HG02623 (cell line): ENCODE measurements at regions not wholly inside any gene's neighbourhood (a gene's known extent, or its start where the extent isn't known, plus 50 kb on each side); places are given as distances from the start of the nearest gene placed in this dataset.

ENCODE experiments used
- ATAC-seq: cut with Tn5 transposase; IDR thresholded peaks from one replicate; pipeline ENCODE4 v1.9.1; 2021; ENCODE audit warnings: moderate library complexity; ENCODE audit not compliant: unreplicated experiment

DNA sequence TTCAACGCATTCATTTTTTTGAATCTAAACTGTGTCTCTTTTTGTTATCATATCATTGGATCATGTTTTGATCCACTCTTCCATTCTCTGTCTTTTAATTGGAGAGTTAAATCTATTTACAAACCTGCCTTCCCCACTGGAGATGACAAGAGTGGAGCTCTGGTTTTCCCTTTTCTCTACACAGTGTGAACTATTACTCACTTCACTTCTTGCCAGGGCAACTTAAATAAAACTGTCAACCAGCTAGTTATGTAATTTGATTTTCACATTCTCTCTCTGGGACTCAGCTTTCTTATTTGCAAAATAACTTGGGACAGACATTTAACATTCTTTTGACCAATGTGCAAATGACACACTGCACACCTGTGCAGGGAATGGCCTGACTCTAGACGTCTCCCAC lies 230.8 kb upstream of the CST7 start:
- ATAC-seq = no peak

GRCh38 chr20:24718696-24719095 lies 230.4 kb upstream of the CST7 start:
- no peak for ATAC-seq

GRCh38 chr20:24720957-24721356 lies 228.1 kb upstream of the CST7 start:
- ATAC-seq = no peak

DNA sequence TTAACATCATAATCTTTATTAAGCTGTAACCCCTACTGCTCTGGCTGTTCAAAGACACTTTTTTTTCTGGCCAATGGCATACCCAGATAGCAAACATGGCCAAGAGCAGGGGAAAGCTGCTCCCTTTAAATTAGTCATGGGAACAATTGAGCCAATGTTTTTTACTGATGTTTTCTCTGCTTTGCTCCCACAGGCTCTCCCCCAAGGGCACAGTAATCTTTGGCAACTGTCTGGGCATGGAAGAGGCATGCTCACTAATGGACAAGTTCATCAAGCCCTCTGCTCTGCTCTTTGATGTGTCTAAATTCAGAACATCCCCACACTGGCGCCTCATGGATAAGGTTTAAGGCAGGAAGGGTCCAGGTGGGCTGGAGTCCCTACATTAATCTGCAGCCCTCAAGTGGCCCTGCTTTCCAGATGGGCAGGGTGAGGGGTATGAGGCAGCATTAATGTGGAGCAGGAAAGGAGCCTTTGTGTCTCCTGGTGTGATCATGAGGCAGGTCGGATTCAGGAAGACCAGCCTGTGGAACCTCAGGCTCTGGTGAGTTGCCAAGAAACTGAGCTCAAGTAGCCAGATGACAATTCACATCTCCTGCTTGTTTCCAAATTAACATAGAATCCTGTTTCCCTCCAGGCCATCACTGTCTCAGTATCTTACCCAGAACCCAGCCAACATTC lies 227.0 kb upstream of the CST7 start:
- no peak for ATAC-seq

DNA sequence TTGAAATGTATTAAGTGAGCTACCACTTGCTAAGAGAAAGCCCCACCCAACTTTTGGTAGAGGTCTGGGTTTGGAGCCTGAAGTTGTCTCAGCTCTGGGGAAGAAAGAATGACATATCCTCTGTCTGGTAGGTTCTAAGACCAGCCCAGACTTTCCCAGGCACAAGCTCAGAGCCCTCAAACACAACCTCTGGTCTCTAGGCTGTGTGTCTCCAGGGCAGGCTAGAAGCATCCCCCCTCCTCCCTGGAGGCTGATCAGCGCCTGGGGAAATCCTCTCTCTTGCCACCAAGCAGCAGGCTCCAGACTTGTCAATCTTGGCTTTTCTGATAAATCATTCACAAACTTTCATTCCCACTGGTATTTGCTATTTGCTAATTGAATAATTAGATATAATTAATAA lies 226.5 kb upstream of the CST7 start:
- no peak for ATAC-seq

- ATAC-seq = no peak
Measured at GRCh38 chr20:24723186-24723585, 225.9 kb upstream of the CST7 start.

DNA sequence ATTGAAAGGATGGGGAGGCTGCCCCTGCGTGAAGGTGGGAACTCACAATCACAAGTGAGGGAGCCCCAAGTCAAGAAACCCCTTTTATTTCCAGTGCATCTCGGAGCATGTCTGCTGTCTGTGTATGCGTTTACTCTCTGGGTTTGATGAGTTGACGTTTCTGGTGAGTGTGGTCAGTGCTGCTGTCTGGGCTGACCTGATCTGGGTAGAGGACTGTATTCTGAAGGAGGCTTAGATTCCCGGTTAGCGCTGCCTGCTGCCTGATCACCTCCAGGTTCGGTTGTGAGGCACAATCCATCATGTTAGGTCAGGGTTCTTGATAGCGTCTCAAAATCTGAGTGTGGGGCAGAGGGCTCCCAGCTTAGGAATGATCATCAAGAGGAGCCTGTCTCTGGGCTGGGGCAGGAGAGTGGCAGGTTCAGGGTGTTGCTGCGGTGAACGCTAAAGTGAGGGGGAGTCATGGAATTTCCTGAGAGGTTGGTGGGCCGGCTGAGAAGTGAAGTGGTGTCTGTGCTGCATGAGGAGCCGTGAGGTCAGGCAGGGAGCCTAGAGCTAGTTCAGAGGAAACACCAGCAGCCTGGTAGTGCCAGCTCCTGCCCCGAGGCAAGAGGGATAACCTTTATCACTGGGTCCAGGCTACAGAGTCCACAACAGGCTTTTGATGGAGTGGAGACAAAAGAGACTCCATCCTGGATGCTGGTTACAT lies 225.3 kb upstream of the CST7 start:
- no peak for ATAC-seq

DNA sequence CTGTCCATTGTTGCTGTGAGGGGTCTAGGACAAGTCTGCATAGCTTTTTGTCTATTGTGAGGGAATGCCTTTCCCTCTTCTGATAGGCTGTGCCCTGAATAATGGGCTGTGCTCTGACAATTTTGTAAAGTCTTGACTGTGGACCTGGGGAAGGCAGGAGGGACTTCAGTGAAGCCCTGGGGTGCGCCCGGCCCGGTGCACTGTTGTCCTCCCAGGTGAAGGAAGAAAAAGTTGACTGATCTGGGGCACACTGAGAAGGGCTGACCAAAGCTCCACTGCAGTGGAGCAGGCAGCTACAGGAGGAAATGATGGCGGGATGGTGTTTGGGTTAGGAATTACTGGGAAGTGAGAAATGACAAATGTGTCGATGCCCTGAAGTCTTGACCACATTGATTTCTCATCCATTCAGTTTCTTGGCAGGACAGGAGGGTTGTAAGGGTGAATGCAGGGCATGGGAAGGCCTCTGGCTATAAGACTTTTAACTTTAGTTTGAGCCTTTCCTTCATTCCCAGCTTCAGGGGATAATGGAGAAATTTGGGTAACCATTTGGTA lies 224.0 kb upstream of the CST7 start:
- ATAC-seq = no peak

DNA sequence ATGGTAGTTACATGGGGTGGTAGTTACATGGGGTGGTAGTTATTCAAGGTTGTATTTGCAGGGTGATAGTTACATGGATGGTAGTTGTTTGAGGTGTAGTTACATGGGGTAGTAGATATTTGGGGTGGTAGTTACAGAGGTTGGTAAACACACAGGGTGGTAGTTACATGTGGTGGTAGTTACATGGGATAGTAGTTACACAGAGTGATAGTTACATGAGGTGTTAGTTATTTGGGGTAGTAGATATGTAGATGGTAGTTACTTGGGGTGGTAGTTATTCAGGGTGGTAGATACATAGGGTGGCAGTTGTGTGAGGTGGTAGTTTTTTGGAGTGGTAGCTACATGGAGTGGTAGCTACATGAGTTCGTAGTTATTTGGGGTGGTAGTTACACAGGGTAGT lies 221.3 kb upstream of the CST7 start:
- no peak for ATAC-seq

DNA sequence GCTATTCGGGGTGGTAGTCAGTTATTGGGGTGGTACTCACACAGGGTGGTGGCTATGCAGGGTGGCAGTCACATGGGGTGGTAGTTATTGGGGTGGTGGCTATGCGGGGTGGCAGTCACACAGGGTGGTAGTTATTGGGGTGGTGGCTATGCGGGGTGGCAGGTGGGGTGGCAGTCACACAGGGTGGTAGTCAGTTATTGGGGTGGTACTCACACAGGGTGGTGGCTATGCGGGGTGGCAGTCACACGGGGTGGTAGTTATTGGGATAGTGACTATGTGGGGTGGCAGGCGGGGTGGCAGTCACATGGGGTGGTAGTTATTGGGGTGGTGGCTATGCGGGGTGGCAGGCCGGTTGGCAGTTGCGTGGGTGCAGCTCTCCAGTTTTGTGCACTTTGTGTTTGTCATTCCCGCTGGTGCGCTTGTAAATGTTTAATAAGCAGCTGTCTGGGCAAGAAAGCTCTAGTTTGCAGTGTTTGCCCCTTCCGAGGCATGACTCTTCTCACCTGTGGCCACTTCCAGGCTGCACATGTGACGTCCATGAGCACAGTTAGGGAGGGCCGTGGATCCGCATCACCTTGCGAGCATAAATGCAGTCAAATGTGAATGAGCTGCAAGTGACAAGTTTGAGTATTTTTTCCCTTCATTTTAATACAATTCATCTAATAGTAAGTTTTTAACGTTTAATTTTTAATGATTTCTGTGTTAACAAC lies 219.0 kb upstream of the CST7 start:
- ATAC-seq = no peak

DNA sequence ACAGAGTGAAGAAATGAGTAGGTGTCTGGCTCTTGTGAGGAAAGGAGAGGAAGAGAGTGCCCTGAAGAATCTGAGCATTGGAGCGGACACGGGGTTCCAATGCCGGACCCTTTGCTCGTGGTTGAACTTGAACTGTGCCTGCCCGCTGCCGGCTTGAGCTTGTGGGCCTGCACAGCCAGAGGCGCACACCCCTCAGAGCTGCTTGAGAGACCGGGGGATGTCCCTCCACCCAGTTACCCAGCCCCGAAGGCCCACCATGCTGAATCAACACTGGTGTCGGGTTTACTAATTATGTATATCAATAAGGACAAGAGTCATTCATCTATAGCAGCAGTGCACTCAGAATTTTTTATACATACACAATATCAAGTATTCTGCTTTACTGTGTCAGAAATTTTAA lies 218.3 kb upstream of the CST7 start:
- no peak for ATAC-seq

GRCh38 chr20:24731312-24731711 lies 217.8 kb upstream of the CST7 start:
- ATAC-seq = no peak

GRCh38 chr20:24732076-24732475 lies 217.0 kb upstream of the CST7 start:
- ATAC-seq = no peak

DNA sequence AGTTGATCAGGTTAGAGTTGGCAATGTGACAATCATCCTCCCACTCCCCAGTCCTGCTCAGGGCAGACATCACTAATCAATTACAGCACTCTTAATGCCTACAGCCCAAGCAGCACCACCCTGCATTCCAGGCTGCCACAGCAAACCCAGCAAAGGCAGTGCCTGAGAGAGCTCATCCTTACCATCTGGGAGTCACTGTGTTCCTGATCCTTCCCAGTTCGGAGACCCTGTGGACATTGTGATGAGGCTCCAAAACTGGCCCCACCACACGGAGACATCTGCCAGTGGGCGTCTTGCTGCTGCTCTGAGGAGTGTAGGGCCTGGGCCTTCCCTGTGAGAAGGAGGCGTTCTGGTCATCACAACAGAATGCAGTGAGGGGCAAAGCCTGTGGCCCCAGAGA lies 216.5 kb upstream of the CST7 start:
- no peak for ATAC-seq

DNA sequence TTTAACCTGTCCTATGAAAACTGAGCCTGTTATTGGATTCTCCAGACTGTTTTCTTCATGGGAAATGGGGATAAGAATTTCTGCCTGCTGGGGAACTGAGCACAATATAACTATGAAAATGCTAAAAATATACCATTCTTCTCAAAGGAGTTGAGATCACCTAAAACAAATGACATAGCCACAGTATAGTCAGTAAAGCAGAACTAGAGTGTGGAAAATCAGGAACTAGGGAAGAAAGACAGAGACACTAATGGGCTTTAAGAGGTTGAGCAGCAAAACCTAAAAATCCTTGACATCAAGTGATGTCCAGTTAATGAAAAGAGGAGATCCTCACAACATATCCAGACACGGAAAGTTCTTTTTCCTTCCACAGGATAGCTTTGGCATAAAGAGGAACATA lies 215.7 kb upstream of the CST7 start:
- ATAC-seq = no peak

DNA sequence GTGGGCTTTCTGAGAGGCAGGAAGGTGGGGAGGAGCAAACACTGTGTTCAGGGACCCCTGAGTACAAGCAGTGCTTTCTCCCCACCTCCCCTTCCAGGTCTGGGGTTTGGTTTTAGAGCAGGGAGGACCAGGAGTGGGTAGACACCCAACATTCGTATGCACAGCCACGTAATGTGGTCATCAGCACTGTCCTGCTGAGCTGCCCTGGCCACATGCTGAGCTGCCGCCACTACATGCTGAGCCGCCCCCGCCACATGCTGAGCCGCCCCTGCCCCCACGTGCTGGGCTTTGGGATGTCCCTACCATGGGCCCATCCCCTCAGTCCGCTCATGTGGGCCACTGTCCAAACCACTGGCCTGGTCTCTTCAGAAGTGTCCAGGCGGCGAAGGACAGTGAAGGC lies 214.9 kb upstream of the CST7 start:
- ATAC-seq = no peak

DNA sequence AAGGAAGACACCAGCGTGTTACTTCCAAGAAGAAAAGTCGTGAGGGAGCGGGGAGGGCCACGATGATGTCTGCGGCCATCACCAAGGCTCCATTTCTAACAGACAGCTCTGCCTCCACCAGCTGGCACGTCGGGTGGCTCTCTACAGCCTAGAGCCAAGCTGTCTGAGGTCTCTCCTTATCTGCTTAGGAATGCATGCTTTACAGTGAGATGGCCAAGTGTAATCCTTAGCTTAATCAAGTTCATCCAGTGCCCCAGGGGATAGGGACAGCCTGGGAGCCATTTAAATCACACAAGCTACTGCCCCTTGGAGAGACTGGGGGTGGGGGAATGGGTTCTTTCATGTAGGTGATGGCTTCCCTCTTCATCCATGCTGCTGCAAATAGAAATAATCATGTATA lies 213.8 kb upstream of the CST7 start:
- no peak for ATAC-seq

- no peak for ATAC-seq
Measured at GRCh38 chr20:24736131-24736843, 212.8 kb upstream of the CST7 start.

DNA sequence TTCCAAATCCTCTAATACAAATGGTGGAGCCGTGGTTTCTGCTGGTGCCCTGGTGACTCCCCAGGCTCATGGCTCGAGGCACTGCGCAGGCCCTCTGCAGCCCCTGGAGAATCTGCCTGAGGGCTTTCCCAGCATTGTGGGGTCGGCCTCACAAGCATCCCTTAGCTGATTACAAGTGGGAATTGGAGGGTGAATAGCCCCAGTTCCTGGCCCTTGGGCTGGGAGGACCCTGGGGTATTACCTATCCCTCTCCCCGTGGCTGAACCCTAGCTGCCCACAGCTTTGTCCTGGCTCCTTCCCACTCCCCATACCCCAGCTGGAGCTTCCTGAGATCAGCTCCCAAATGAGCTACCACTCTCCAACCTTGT lies 212.2 kb upstream of the CST7 start:
- no peak for ATAC-seq

DNA sequence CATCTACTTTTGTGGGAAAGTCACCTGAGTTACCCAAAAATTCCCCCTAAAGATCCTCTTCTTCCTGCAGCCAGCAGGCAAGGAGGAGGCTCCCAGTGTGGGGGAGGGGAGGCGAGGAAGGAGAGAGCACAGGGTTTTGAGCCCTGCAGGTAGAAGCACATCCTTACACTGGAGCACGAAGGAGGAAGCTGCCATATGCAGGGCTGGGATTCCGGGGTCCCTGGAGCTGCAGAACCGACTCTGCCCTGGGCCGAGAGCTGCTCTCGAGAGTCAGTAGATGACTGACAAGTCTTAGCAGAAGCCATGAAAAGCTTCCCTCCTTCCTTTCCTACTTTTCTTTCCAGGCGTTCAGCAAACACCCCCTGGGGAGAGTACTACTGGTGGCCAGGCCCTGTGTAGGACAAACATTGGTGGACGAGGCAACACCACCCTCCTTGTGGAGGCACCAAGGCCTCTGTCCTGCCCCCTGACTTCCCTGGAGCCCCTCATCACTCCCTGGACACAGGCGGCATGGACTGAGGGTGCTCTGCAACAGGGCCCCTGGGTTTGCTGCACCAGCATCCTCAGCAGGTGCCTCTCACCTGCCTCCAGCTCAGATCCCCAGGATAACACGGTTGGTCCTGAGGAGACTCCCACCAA lies 211.7 kb upstream of the CST7 start:
- ATAC-seq = no peak
